Body of pancreas (tissue), 4 donors: ENCODE measurements at regions not wholly inside any gene's neighbourhood (a gene's known extent, or its start where the extent isn't known, plus 50 kb on each side); places are given as distances from the start of the nearest gene placed in this dataset.

Experiments used
- CTCF ChIP-seq, 7 experiments: fragments of 450-650 bp in 4 of 7; fragments of 200-600 bp in 3 of 7; sonication (generic) in 3 of 7; IDR thresholded peaks; one replicate each; pipeline ENCODE4 v1.5.1; 2016 to 2019; ENCODE audit warnings: antibody characterized with exemption in 7 of 7
- POLR2A ChIP-seq, 3 donors: fragments of 450-650 bp; IDR thresholded peaks; one replicate each; pipeline ENCODE4 v1.6.1; 2016; ENCODE audit warnings: antibody characterized with exemption in 3 of 3, mild to moderate bottlenecking in 2 of 3

DNA sequence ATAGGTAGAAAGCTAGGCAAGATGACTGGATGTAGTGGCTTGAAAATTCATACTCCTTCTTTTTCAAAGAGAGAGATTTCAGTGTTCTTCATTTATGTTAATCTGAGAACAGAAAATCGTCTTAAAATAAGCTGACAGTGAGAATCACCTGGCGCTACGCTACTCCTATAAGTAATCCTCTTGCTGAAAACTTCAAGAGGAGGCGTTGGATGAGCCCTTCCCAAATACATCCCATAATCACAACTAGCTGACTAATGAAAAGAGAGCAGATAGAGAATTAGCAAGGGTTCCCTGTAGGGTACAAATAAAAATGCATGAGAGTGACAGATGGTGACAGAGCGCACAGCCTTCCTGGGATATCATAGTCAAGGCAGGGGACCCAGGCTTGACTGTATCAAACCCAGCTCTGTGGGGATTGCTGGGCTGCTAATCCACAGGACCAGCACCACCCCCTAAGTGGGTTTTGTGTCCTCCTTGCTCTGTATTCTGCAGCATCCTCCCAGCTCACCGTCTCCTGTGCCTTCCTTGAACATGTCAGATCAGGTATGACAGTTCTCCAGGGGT, 280.2 kb downstream of the SP3 start:
- TF ChIP-seq POLR2A (IDR thresholded peaks at IDR 0.05) = no peak
- TF ChIP-seq CTCF (IDR thresholded peaks at IDR 0.05) = no peak
